HG02885 (cell line): ENCODE measurements at regions not wholly inside any gene's neighbourhood (a gene's known extent, or its start where the extent isn't known, plus 50 kb on each side); places are given as distances from the start of the nearest gene placed in this dataset.

Source experiments
- ATAC-seq: cut with Tn5 transposase; IDR thresholded peaks from one replicate; pipeline ENCODE4 v1.9.1; 2021; ENCODE audit warnings: mild to moderate bottlenecking; ENCODE audit not compliant: unreplicated experiment, poor library complexity

GRCh38 chr16:80028581-80029380 is 428.2 kb upstream of the MAF start:
- no peak for ATAC-seq

GRCh38 chr16:80027007-80027965 is 426.7 kb upstream of the MAF start:
- peak; percentile 59 for ATAC-seq

GRCh38 chr16:80025236-80025635 is 424.7 kb upstream of the MAF start:
- ATAC-seq = no peak

GRCh38 chr16:80024443-80024842 is 423.9 kb upstream of the MAF start:
- no peak for ATAC-seq

- ATAC-seq = no peak
Measured at GRCh38 chr16:80023865-80024264, 423.3 kb upstream of the MAF start.

GRCh38 chr16:80019395-80019794 is 418.9 kb upstream of the MAF start:
- no peak for ATAC-seq

- ATAC-seq = no peak
Measured at GRCh38 chr16:80018466-80018865, 417.9 kb upstream of the MAF start.

- ATAC-seq = no peak
Measured at GRCh38 chr16:80016731-80017326, 416.3 kb upstream of the MAF start.

GRCh38 chr16:80015566-80015965 is 415.0 kb upstream of the MAF start:
- ATAC-seq = no peak

GRCh38 chr16:80014241-80014939 is 413.9 kb upstream of the MAF start:
- no peak for ATAC-seq

GRCh38 chr16:80012586-80012985 is 412.0 kb upstream of the MAF start:
- no peak for ATAC-seq

- ATAC-seq = no peak
Measured at GRCh38 chr16:80009971-80010659, 409.6 kb upstream of the MAF start.

- no peak for ATAC-seq
Measured at GRCh38 chr16:80008857-80009256, 408.3 kb upstream of the MAF start.

GRCh38 chr16:80007231-80007630 is 406.7 kb upstream of the MAF start:
- no peak for ATAC-seq

- no peak for ATAC-seq
Measured at GRCh38 chr16:80006241-80007215, 406.0 kb upstream of the MAF start.

GRCh38 chr16:80004113-80004512 is 403.6 kb upstream of the MAF start:
- no peak for ATAC-seq

GRCh38 chr16:80002261-80002660 is 401.7 kb upstream of the MAF start:
- ATAC-seq = no peak

GRCh38 chr16:79998143-79998542 is 397.6 kb upstream of the MAF start:
- ATAC-seq = no peak

- ATAC-seq = no peak
Measured at GRCh38 chr16:79997257-79997656, 396.7 kb upstream of the MAF start.
